ENCODE measurements at regions not wholly inside any gene's neighbourhood (a gene's known extent, or its start where the extent isn't known, plus 50 kb on each side); places are given as distances from the start of the nearest gene placed in this dataset.

DNA sequence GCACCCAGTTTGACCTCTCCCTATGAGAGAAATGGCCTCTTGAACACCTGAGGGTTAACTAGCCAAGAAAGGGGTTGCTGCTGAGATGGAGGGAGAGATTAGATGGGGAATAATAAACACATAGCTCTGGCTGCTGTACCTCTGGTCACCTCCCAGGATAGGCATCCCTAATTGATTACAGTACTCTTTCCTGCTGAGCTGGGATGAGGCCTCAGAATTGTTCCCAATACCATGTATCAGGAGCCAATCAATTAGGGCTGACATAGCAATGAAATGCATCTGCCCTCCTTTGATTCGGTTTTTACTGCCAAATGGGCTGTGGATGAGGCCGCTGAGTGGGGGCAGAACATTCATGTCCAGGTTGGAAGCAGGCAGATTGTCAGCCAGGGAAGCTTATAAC, 339.4 kb upstream of the SLCO3A1 start:
- no peak for TF ChIP-seq CTCF (IDR thresholded peaks at IDR 0.05; ENCODE audit: low read depth, low read length, missing control alignments)
- no peak overlapping the region for H3K4me3 ChIP-seq (replicated peaks; ENCODE audit: low read depth, low read length)
- DNase-seq (ENCODE audit: extremely low read depth, low read depth): no peak

DNA sequence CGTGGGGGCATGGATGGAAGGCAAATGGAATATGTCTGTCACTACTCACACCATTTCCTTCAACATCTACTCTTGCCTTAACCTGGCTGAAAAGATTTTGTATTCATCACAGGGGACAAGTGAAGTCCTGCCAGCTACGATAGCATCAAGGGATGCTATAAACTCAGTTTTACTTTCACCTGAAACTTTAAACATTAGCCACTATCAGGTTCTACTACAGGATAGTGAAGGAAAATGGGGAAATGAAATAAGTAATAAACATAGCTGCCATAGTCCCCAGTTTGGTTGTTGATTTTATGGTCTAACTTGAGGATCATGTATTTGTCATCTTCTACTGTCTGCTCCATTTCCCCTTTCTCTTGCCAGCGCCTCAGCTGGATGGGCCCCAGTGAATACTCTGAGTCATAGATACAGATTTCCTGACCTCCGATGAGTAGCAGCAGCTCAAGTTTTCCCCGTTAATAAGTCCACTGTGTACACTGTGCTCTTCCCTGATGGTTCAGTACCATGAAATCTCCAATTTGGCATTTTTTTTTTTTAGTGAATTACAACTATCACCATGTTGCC, 338.2 kb upstream of the SLCO3A1 start:
- no peak overlapping the region for H3K4me3 ChIP-seq (replicated peaks; ENCODE audit: low read depth, low read length)
- TF ChIP-seq CTCF (IDR thresholded peaks at IDR 0.05; ENCODE audit: low read depth, low read length, missing control alignments): no peak
- DNase-seq (ENCODE audit: extremely low read depth, low read depth): no peak

- no peak overlapping the region for H3K4me3 ChIP-seq (replicated peaks; ENCODE audit: low read depth, low read length)
- DNase-seq (ENCODE audit: extremely low read depth, low read depth): no peak
- TF ChIP-seq CTCF (IDR thresholded peaks at IDR 0.05; ENCODE audit: low read depth, low read length, missing control alignments): no peak
These were observed 336.6 kb upstream of the SLCO3A1 start for GRCh38 chr15:91516866-91517265.

DNA sequence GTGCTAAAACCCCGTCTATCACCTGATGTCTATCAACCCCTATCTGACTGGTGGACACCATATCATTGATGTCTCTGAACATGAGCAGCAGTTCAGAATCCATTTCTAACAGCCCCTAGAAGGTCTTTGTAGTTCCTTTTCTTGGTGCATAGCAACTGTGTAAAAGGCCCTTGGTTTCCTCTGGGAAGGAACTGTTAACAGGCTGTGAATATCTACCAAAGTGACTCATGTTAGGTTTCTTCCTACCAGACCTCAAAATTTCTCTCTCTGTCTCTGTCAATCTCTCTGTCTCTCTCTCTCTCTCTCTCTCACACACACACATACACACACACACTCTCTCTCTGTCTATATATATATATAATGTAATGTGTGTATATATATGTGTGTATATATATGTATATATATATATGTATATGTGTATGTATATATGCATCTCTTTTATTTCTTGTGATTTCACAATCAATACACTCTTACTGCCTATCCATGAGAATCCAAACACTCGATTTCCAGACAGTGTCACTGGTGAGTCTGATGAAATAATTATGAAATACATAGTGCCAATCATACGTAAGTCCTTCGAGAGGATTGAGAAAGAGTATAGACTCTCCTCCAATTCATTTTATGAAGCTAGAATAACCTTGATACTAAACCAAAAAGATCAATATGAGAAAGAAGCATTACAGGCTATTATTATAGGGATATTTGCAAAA, 335.9 kb upstream of the SLCO3A1 start:
- no peak for TF ChIP-seq CTCF (IDR thresholded peaks at IDR 0.05; ENCODE audit: low read depth, low read length, missing control alignments)
- H3K4me3 ChIP-seq (replicated peaks; ENCODE audit: low read depth, low read length): no peak overlapping the region
- no peak for DNase-seq (ENCODE audit: extremely low read depth, low read depth)

- no peak overlapping the region for H3K4me3 ChIP-seq (replicated peaks; ENCODE audit: low read depth, low read length)
- TF ChIP-seq CTCF (IDR thresholded peaks at IDR 0.05; ENCODE audit: low read depth, low read length, missing control alignments): no peak
- no peak for DNase-seq (ENCODE audit: extremely low read depth, low read depth)
These were observed 332.7 kb upstream of the SLCO3A1 start for GRCh38 chr15:91520850-91521249.

GRCh38 chr15:91521548-91521947, 332.0 kb upstream of the SLCO3A1 start:
- H3K4me3 ChIP-seq (replicated peaks; ENCODE audit: low read depth, low read length): no peak overlapping the region
- TF ChIP-seq CTCF (IDR thresholded peaks at IDR 0.05; ENCODE audit: low read depth, low read length, missing control alignments): no peak
- no peak for DNase-seq (ENCODE audit: extremely low read depth, low read depth)
